ENCODE measurements at regions not wholly inside any gene's neighbourhood (a gene's known extent, or its start where the extent isn't known, plus 50 kb on each side); places are given as distances from the start of the nearest gene placed in this dataset.

GRCh38 chr3:148315756-148316155 lies 381.9 kb upstream of the AGTR1 start:
- TF ChIP-seq CTCF (IDR thresholded peaks at IDR 0.05) = no peak
- no peak for TF ChIP-seq POLR2AphosphoS5 (IDR thresholded peaks at IDR 0.05)
- no peak for TF ChIP-seq POLR2A (IDR thresholded peaks at IDR 0.05)
- TF ChIP-seq EP300 (IDR thresholded peaks at IDR 0.05) = no peak
- no peak for ATAC-seq
- whole genome bisulfite sequencing, 2 donors (ENCODE audit: low coverage in 1 of 2) = 74 to 100% methylated on average over 3 of the region's 3 CpGs
- H3K4me1 ChIP-seq = no peaks in the 10 kb centered on the region
- no peaks in the 10 kb centered on the region for H3K9me3 ChIP-seq
- H3K36me3 ChIP-seq = no peaks in the 10 kb centered on the region
- H3K27ac ChIP-seq = no peak overlapping the region
- H3K27me3 ChIP-seq = no peaks in the 10 kb centered on the region
- H3K4me3 ChIP-seq = no peak overlapping the region

- no peak for ATAC-seq
- 77 to 80% methylated on average over 3 of the region's 3 CpGs for WGBS, 2 donors (ENCODE audit: low coverage in 1 of 2)
- no peaks in the 10 kb centered on the region for H3K36me3 ChIP-seq
- H3K4me1 ChIP-seq = no peaks in the 10 kb centered on the region
- no peak overlapping the region for H3K4me3 ChIP-seq
- H3K27me3 ChIP-seq = no peaks in the 10 kb centered on the region
- TF ChIP-seq POLR2A (IDR thresholded peaks at IDR 0.05) (no peak), CTCF (IDR thresholded peaks at IDR 0.05) (no peak), POLR2AphosphoS5 (IDR thresholded peaks at IDR 0.05) (no peak), EP300 (IDR thresholded peaks at IDR 0.05) (no peak)
- no peak overlapping the region for H3K27ac ChIP-seq
- H3K9me3 ChIP-seq = no peaks in the 10 kb centered on the region
Measured at GRCh38 chr3:148318240-148318639, 379.5 kb upstream of the AGTR1 start.

- WGBS, 2 donors (ENCODE audit: low coverage in 1 of 2) = 42 to 59% methylated on average over 5 to 6 of the region's 7 CpGs
- no peak for TF ChIP-seq POLR2A (IDR thresholded peaks at IDR 0.05)
- no peak for TF ChIP-seq EP300 (IDR thresholded peaks at IDR 0.05)
- TF ChIP-seq CTCF (IDR thresholded peaks at IDR 0.05) = no peak
- ATAC-seq = peak; percentile 51
Measured at GRCh38 chr3:148319161-148319915, 378.4 kb upstream of the AGTR1 start.

GRCh38 chr3:148319960-148320359 lies 377.7 kb upstream of the AGTR1 start:
- ATAC-seq = no peak
- Histone ChIP-seq H3K9me3 (no peaks in the 10 kb centered on the region), H3K4me1 (no peaks in the 10 kb centered on the region), H3K27me3 (no peaks in the 10 kb centered on the region), H3K27ac (no peak overlapping the region), H3K36me3 (no peaks in the 10 kb centered on the region), H3K4me3 (no peak overlapping the region)
- 26 to 30% methylated on average over 2 of the region's 2 CpGs for WGBS, 2 donors (ENCODE audit: low coverage in 1 of 2)
- TF ChIP-seq POLR2AphosphoS5 (IDR thresholded peaks at IDR 0.05) (no peak), CTCF (IDR thresholded peaks at IDR 0.05) (no peak), POLR2A (IDR thresholded peaks at IDR 0.05) (no peak), EP300 (IDR thresholded peaks at IDR 0.05) (no peak)

More at GRCh38 chr3:148319161-148319915, 378.4 kb upstream of the AGTR1 start:
- no peaks in the 10 kb centered on the region for H3K4me1 ChIP-seq
- H3K4me3 ChIP-seq = no peak overlapping the region
- no peak overlapping the region for H3K27ac ChIP-seq
- H3K9me3 ChIP-seq = no peaks in the 10 kb centered on the region
- no peaks in the 10 kb centered on the region for H3K27me3 ChIP-seq
- no peaks in the 10 kb centered on the region for H3K36me3 ChIP-seq

Measured in gastroesophageal sphincter (tissue), 4 donors.